HCT116 (cell line): ENCODE measurements at regions not wholly inside any gene's neighbourhood (a gene's known extent, or its start where the extent isn't known, plus 50 kb on each side); places are given as distances from the start of the nearest gene placed in this dataset.
A peak's percentile ranks its signal among the peaks of the same experiment; 100 is the strongest.

ENCODE experiments used
- CBX3 ChIP-seq: IDR thresholded peaks from 2 replicates; pipeline ENCODE4 v1.6.1; 2012; ENCODE audit warnings: low read depth
- CEBPB ChIP-seq: IDR thresholded peaks from 2 replicates; pipeline ENCODE4 v1.6.1; 2012; ENCODE audit warnings: low read depth
- CTCF ChIP-seq, 3 experiments: fragments of 200-600 bp in 1 of 3; sonication (generic) in 1 of 3; IDR thresholded peaks in 2 of 3; conservative IDR thresholded peaks in 1 of 3; 2 replicates each; pipeline ENCODE4 v1.5.1; 2012 to 2017; ENCODE audit warnings: low read depth in 2 of 3, low read length in 2 of 3, antibody characterized with exemption in 1 of 3, borderline replicate concordance in 1 of 3, control low read depth in 1 of 3, mild to moderate bottlenecking in 1 of 3, mixed read lengths in 1 of 3, mixed run types in 1 of 3, moderate library complexity in 1 of 3; ENCODE audit not compliant: insufficient read depth in 1 of 3
- EGR1 ChIP-seq: IDR thresholded peaks from 2 replicates; pipeline ENCODE4 v1.6.1; 2012; ENCODE audit warnings: low read depth
- ELF1 ChIP-seq: IDR thresholded peaks from 2 replicates; pipeline ENCODE4 v1.6.1; 2012; ENCODE audit warnings: low read depth, borderline replicate concordance
- EZH2 ChIP-seq: fragments of 200-600 bp; sonication (generic); IDR thresholded peaks from 2 replicates; pipeline ENCODE4 v1.6.1; 2017; ENCODE audit warnings: antibody characterized with exemption, mixed run types
- JUND ChIP-seq: IDR thresholded peaks from 2 replicates; pipeline ENCODE4 v1.6.1; 2012
- POLR2A ChIP-seq: IDR thresholded peaks from 2 replicates; pipeline ENCODE4 v1.7.0; 2011; ENCODE audit warnings: borderline replicate concordance; ENCODE audit not compliant: insufficient read depth, insufficient read length; ENCODE audit errors: extremely low read depth
- POLR2AphosphoS5 ChIP-seq: IDR thresholded peaks from 2 replicates; pipeline ENCODE4 v1.6.1; 2011; ENCODE audit warnings: mild to moderate bottlenecking, low read depth, low read length, moderate library complexity
- RAD21 ChIP-seq: IDR thresholded peaks from 2 replicates; pipeline ENCODE4 v1.6.1; 2012; ENCODE audit warnings: low read depth, mild to moderate bottlenecking
- REST ChIP-seq: IDR thresholded peaks from 2 replicates; pipeline ENCODE4 v1.6.1; 2012; ENCODE audit warnings: low read depth
- ZBTB33 ChIP-seq: IDR thresholded peaks from 2 replicates; pipeline ENCODE4 v1.6.1; 2011; ENCODE audit warnings: mild to moderate bottlenecking, low read length, moderate library complexity; ENCODE audit not compliant: insufficient replicate concordance; ENCODE audit errors: extremely low read depth

- TF ChIP-seq POLR2AphosphoS5 (no peak), CTCF (IDR thresholded peaks at IDR 0.05 in 2 of 3, conservative IDR thresholded peaks at IDR 0.05 in 1 of 3; ENCODE audit: borderline replicate concordance in 1 of 3, insufficient read depth in 1 of 3, low read depth in 2 of 3, low read length in 2 of 3) (no peak), EZH2 (no peak), POLR2A (no peak), REST (no peak), RAD21 (no peak), EGR1 (no peak), ELF1 (no peak), ZBTB33 (no peak), JUND (no peak), CEBPB (0 out of 2 replicates have a peak, but pooled peaks have one; percentile 10), CBX3 (no peak)
These were observed 113.3 kb upstream of the SERTAD2 start for GRCh38 chr2:64766841-64767669.
